Esophagus squamous epithelium (tissue), 5 donors: ENCODE measurements at regions not wholly inside any gene's neighbourhood (a gene's known extent, or its start where the extent isn't known, plus 50 kb on each side); places are given as distances from the start of the nearest gene placed in this dataset.

Source experiments
- DNase-seq: peaks from one replicate; lab custom pipeline; 2025; lab: John Stamatoyannopoulos, UW
- H3K27ac ChIP-seq, 4 donors: fragments of 200-600 bp; sonication (generic); one replicate each; pipeline ENCODE4 v1.5.1; 2016 to 2019; ENCODE audit warnings: mild to moderate bottlenecking in 1 of 4
- H3K27me3 ChIP-seq, 4 donors: fragments of 200-600 bp; sonication (generic); 1 replicate in 3 of 4; 2 replicates in 1 of 4; pipeline versions ENCODE4 v1.5.1 to v1.6.0; 2017 to 2021; ENCODE audit warnings: antibody characterized with exemption in 1 of 4
- H3K36me3 ChIP-seq, 3 donors: fragments of 200-600 bp; sonication (generic); one replicate each; pipeline ENCODE4 v1.5.1; 2016 to 2019
- H3K4me1 ChIP-seq, 3 donors: fragments of 200-600 bp; sonication (generic); one replicate each; pipeline ENCODE4 v1.5.1; 2017 to 2019
- H3K4me3 ChIP-seq, 4 donors: fragments of 200-600 bp; sonication (generic); 1 replicate in 3 of 4; 2 replicates in 1 of 4; pipeline ENCODE4 v1.5.1; 2016 to 2019; ENCODE audit warnings: mild to moderate bottlenecking in 2 of 4, moderate library complexity in 1 of 4
- H3K9me3 ChIP-seq, 3 donors: fragments of 200-600 bp; sonication (generic); one replicate each; pipeline ENCODE4 v1.5.1; 2016 to 2019
- POLR2A ChIP-seq, 4 donors: fragments of 450-650 bp; IDR thresholded peaks; one replicate each; pipeline ENCODE4 v1.6.1; 2017; ENCODE audit warnings: antibody characterized with exemption in 4 of 4, mild to moderate bottlenecking in 4 of 4, moderate library complexity in 3 of 4
- WGBS, 2 donors: methylation state at CpG; one replicate each; pipeline ENCODE4 v1.1.5; 2018; 5-methylcytosine and 5-hydroxymethylcytosine counted together
- intact Hi-C: fragments of 100-400 bp; cut with DNase I; formaldehyde crosslinking; loops from one replicate; pipeline ENCODE4 v1.15.0; 2022
- TF ChIP-seq, protein P1 (sequence below), 6 experiments: fragments of 450-650 bp in 4 of 6; fragments of 200-600 bp in 2 of 6; sonication (generic) in 2 of 6; IDR thresholded peaks; one replicate each; pipeline ENCODE4 v1.5.1; 2016 to 2019; ENCODE audit warnings: antibody characterized with exemption in 6 of 6, mild to moderate bottlenecking in 4 of 6, moderate library complexity in 4 of 6
- donor health status: DM: yes; HTN: yes; CAD: no.

DNA sequence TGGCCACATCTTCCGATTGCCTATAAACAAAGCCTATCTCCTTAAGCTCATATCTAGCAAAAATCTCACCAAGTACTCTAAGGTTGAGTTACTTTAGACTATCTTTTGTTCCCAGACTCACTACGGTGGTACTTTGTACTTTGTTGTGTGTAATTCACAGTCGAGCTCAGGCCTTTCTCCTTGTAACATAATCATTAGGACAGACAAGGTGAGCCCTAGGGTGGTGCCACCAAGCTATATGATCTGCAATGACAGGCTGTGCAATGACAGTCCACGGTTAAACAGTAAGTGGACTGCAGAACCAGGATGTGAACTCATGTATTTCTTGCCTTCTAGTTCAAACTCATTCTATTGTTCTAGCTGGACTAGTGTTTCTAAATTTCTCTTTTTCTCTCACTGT, 132.2 kb downstream of the UBE2U start:
- TF ChIP-seq POLR2A (IDR thresholded peaks at IDR 0.05): no peak
- TF ChIP-seq, protein P1, sequence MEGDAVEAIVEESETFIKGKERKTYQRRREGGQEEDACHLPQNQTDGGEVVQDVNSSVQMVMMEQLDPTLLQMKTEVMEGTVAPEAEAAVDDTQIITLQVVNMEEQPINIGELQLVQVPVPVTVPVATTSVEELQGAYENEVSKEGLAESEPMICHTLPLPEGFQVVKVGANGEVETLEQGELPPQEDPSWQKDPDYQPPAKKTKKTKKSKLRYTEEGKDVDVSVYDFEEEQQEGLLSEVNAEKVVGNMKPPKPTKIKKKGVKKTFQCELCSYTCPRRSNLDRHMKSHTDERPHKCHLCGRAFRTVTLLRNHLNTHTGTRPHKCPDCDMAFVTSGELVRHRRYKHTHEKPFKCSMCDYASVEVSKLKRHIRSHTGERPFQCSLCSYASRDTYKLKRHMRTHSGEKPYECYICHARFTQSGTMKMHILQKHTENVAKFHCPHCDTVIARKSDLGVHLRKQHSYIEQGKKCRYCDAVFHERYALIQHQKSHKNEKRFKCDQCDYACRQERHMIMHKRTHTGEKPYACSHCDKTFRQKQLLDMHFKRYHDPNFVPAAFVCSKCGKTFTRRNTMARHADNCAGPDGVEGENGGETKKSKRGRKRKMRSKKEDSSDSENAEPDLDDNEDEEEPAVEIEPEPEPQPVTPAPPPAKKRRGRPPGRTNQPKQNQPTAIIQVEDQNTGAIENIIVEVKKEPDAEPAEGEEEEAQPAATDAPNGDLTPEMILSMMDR (IDR thresholded peaks at IDR 0.05): no peak
- H3K36me3 ChIP-seq: no peaks in the 10 kb centered on the region
- 61 to 92% methylated on average over 4 of the region's 4 CpGs for whole genome bisulfite sequencing, 2 donors
- H3K4me1 ChIP-seq: peaks cover 0 to 5% (median 0%) of the 10 kb centered on the region in 3 donors
- intact Hi-C loops: no loop called here
- no peak overlapping the region for H3K4me3 ChIP-seq
- no peaks in the 10 kb centered on the region for H3K9me3 ChIP-seq
- no peak overlapping the region for H3K27ac ChIP-seq
- no peaks in the 10 kb centered on the region for H3K27me3 ChIP-seq
- no peak for DNase-seq

DNA sequence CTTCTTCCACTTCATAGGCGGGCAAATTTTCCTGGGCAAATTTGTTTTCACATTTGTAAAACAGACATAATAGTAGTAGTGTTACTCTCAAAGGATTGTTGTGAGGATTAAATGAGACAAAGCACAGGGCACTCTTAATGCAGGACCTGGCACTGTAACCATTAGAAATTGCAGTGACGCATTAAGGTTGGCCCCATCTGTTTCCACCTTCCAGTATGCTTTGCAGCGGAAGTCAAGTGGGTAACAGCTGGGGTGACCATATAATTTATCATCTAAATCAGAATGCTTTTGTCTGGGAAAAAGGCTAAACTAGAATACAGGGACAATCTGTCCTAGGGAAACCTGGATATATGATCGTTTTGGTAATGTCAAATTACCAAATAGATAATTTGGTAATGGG, 132.5 kb upstream of the CACHD1 start:
- WGBS, 2 donors: 79 to 86% methylated on average over 4 of the region's 4 CpGs
- H3K27me3 ChIP-seq: no peaks in the 10 kb centered on the region
- intact Hi-C loops: no loop called here
- H3K9me3 ChIP-seq: no peaks in the 10 kb centered on the region
- H3K4me3 ChIP-seq: no peak overlapping the region
- H3K4me1 ChIP-seq: no peaks in the 10 kb centered on the region
- TF ChIP-seq, protein P1 (IDR thresholded peaks at IDR 0.05): no peak
- no peak for TF ChIP-seq POLR2A (IDR thresholded peaks at IDR 0.05)
- no peaks in the 10 kb centered on the region for H3K36me3 ChIP-seq
- no peak overlapping the region for H3K27ac ChIP-seq
- DNase-seq: no peak

DNA sequence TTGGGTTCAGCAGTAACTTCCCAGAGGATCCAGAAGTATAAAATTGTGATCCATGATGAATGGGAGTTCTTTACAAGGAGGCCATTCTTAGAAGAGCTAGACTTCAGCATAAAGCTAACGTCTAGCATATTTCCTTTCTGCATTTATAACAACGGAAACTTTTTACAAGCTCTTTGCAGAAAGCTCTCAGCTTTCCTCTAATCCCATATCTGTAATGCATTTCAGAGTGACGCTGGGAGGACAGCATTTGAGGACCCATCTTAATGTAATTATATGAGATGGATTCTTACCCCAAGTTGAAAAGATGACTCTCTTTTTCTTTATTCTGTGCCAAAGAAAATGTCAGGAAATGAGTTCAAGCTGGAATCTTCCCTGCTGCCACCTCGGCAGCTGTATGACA, 132.0 kb upstream of the CACHD1 start:
- WGBS, 2 donors: 62 to 65% methylated on average over 4 of the region's 4 CpGs
- H3K27ac ChIP-seq: no peak overlapping the region
- no peak for DNase-seq
- H3K36me3 ChIP-seq: no peaks in the 10 kb centered on the region
- H3K9me3 ChIP-seq: no peaks in the 10 kb centered on the region
- peaks cover 0 to under 1% (median 0%) of the 10 kb centered on the region in 3 donors for H3K4me1 ChIP-seq
- intact Hi-C loops: no loop called here
- H3K27me3 ChIP-seq: no peaks in the 10 kb centered on the region
- no peak for TF ChIP-seq POLR2A (IDR thresholded peaks at IDR 0.05)
- TF ChIP-seq, protein P1 (IDR thresholded peaks at IDR 0.05): no peak
- no peak overlapping the region for H3K4me3 ChIP-seq

DNA sequence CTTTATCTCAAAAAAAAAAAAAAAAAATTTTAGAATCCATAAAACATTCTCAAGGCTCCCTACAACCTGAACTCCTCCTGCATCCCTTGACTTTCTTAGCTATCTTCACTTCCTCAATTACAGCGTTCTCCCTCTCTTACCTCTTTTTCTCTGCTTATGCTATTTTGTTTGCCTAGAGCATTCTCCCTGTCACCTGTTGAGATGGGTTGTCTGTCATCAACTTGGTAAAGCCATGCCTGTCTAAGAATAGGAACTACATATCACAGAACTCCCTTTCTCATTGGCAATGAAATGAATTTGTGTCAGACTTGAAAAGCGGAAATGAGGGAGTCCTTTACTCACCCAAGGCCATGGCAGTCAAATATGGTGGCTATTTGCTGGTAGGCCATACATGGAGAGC, 129.6 kb upstream of the CACHD1 start:
- H3K4me1 ChIP-seq: peaks cover 0 to 25% (median 3%) of the 10 kb centered on the region in 3 donors
- DNase-seq: no peak
- no peak for TF ChIP-seq POLR2A (IDR thresholded peaks at IDR 0.05)
- TF ChIP-seq, protein P1 (IDR thresholded peaks at IDR 0.05): no peak
- H3K9me3 ChIP-seq: no peaks in the 10 kb centered on the region
- H3K4me3 ChIP-seq: no peak overlapping the region
- H3K36me3 ChIP-seq: no peaks in the 10 kb centered on the region
- 84 to 96% methylated on average over 2 of the region's 2 CpGs for WGBS, 2 donors
- intact Hi-C loops: no loop called here
- no peak overlapping the region for H3K27ac ChIP-seq
- no peaks in the 10 kb centered on the region for H3K27me3 ChIP-seq

DNA sequence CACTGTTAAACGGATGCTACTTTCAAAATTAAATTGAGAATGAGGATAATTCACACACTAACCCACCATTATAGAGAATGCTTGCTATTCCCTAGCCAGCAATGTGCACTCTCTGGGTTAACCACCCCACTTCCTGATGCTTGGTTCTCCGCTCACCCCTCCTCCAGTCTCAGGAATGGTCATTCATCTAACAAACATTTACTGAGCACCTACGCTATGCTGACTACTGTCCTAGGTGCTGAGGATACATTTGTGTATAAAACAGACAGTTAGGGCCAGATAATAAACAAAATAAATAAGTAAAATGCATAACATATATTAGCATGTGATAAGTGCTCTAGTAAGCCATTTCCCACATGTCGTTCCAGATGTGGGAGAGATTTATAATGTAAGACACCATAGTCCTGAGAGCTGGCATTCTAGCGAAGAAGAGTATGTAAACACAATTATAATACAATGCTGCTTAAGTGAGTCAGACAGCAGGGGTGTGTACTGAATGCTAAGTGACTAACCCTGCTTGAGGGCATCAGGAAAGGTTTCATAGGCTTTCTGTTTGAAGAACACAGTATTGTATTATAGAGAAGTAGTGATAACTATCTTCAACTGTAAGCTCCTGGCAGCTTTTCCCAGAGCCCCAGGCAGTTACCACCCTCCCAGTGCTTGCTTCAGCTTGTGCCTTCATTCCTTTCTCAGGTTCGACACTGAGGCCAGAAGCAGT, 126.7 kb upstream of the CACHD1 start:
- Histone ChIP-seq H3K27me3 (peaks cover 0 to 4% (median 0%) of the 10 kb centered on the region in 4 donors), H3K4me1 (peaks cover 0 to 25% (median 3%) of the 10 kb centered on the region in 3 donors), H3K9me3 (no peaks in the 10 kb centered on the region), H3K4me3 (no peak overlapping the region), H3K36me3 (no peaks in the 10 kb centered on the region), H3K27ac (peak overlapping the region; percentile 42 to 75 (median 53))
- DNase-seq: no peak
- TF ChIP-seq POLR2A (IDR thresholded peaks at IDR 0.05): no peak
- TF ChIP-seq, protein P1 (IDR thresholded peaks at IDR 0.05): no peak
- 24 to 40% methylated on average over 6 of the region's 6 CpGs for WGBS, 2 donors
- intact Hi-C loops: no loop called here
